Liver (tissue), 7 donors: ENCODE measurements at regions not wholly inside any gene's neighbourhood (a gene's known extent, or its start where the extent isn't known, plus 50 kb on each side); places are given as distances from the start of the nearest gene placed in this dataset.

ENCODE experiments used
- DNase-seq: peaks from one replicate; pipeline ENCODE4 v3.0.0-alpha.2; 2017; ENCODE audit warnings: low spot score
- H3K27ac ChIP-seq, 2 donors: one replicate each; pipeline ENCODE4 v1.7.0; 2013; ENCODE audit warnings: inconsistent platforms in 2 of 2, low read length in 2 of 2, control low read depth in 1 of 2, low read depth in 1 of 2, mild to moderate bottlenecking in 1 of 2
- H3K27me3 ChIP-seq, 4 donors: one replicate each; pipeline versions ENCODE4 v1.6.1 to v1.7.0; 2013; ENCODE audit warnings: low read length in 3 of 4, inconsistent platforms in 1 of 4, mild to moderate bottlenecking in 1 of 4, moderate library complexity in 1 of 4; ENCODE audit not compliant: control insufficient read depth in 4 of 4, insufficient read depth in 4 of 4
- H3K36me3 ChIP-seq, 4 donors: one replicate each; pipeline versions ENCODE4 v1.6.1 to v1.7.0; 2013; ENCODE audit warnings: low read length in 3 of 4, mild to moderate bottlenecking in 3 of 4, low read depth in 1 of 4, moderate library complexity in 1 of 4; ENCODE audit not compliant: control insufficient read depth in 4 of 4, insufficient read depth in 3 of 4
- H3K4me1 ChIP-seq, 4 donors: one replicate each; pipeline versions ENCODE4 v1.6.1 to v1.7.0; 2013; ENCODE audit warnings: low read length in 3 of 4, mild to moderate bottlenecking in 3 of 4, moderate library complexity in 1 of 4; ENCODE audit not compliant: control insufficient read depth in 4 of 4, insufficient read depth in 4 of 4
- H3K4me3 ChIP-seq, 3 donors: one replicate each; pipeline versions ENCODE4 v1.6.1 to v1.7.0; 2013; ENCODE audit warnings: low read length in 3 of 3, control low read depth in 1 of 3, low read depth in 1 of 3, mild to moderate bottlenecking in 1 of 3
- H3K9ac ChIP-seq, 2 donors: one replicate each; pipeline ENCODE4 v1.7.0; 2013; ENCODE audit warnings: low read length in 2 of 2, mild to moderate bottlenecking in 2 of 2, moderate library complexity in 2 of 2, control low read depth in 1 of 2, low read depth in 1 of 2
- H3K9me3 ChIP-seq, 4 donors: one replicate each; pipeline versions ENCODE4 v1.6.1 to v1.7.0; 2013; ENCODE audit warnings: low read length in 3 of 4; ENCODE audit not compliant: control insufficient read depth in 4 of 4
- FOXA2 ChIP-seq: IDR thresholded peaks from 2 replicates; pipeline ENCODE4 v1.6.1; 2016; ENCODE audit warnings: antibody characterized with exemption
- GABPA ChIP-seq, 2 donors: IDR thresholded peaks in 1 of 2; conservative IDR thresholded peaks in 1 of 2; 2 replicates each; pipeline ENCODE4 v1.6.1; 2016; ENCODE audit warnings: antibody characterized with exemption in 2 of 2, mild to moderate bottlenecking in 1 of 2, moderate library complexity in 1 of 2
- NR2F2 ChIP-seq: IDR thresholded peaks from 2 replicates; pipeline ENCODE4 v1.6.1; 2016; ENCODE audit warnings: antibody characterized with exemption
- RAD21 ChIP-seq, 2 donors: IDR thresholded peaks; 2 replicates each; pipeline ENCODE4 v1.6.1; 2016; ENCODE audit warnings: antibody characterized with exemption in 2 of 2, mild to moderate bottlenecking in 2 of 2
- REST ChIP-seq: IDR thresholded peaks from 2 replicates; pipeline ENCODE4 v1.6.1; 2016; ENCODE audit warnings: antibody characterized with exemption, mild to moderate bottlenecking
- RXRA ChIP-seq, 2 donors: IDR thresholded peaks; 2 replicates each; pipeline ENCODE4 v1.6.1; 2017 to 2018; ENCODE audit warnings: antibody characterized with exemption in 2 of 2, mild to moderate bottlenecking in 1 of 2
- SP1 ChIP-seq: IDR thresholded peaks from 2 replicates; pipeline ENCODE4 v1.6.1; 2018; ENCODE audit warnings: antibody characterized with exemption, mild to moderate bottlenecking
- TAF1 ChIP-seq: conservative IDR thresholded peaks from 2 replicates; pipeline ENCODE4 v1.6.1; 2016; ENCODE audit warnings: antibody characterized with exemption, mild to moderate bottlenecking
- WGBS: extraction: QIAGEN DNeasy Blood & Tissue Kit; methylation state at CpG from one replicate; pipeline ENCODE4 v1.1.7; 2013; 5-methylcytosine and 5-hydroxymethylcytosine counted together
- TF ChIP-seq, protein P1 (sequence below): IDR thresholded peaks from 2 replicates; pipeline ENCODE4 v1.6.1; 2016; ENCODE audit warnings: antibody characterized with exemption
- TF ChIP-seq, protein P2 (sequence below): IDR thresholded peaks from 2 replicates; pipeline ENCODE4 v1.6.1; 2016; ENCODE audit warnings: antibody characterized with exemption
- donor health status: healthy.
- donor health status: healthy.
- donor health status: healthy.
- donor health status: healthy.

DNA sequence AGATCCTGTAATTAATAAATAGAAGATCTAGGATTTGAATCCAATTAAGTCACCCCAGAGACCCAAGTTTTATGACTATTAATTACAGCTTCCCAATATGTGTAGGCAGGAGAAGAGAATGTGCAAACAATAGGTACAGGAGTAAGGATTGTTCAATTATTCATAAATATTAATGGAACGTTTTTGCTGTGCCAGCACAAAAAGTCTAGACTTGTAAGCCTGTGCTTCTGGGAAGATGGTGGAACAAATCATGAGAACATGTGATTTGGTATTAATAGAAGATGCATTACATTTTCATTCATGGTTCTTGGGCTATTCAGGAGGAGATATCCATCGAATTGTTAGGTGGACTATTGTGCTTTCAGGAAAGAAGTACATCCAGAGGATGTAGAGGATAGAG, 1240.9 kb downstream of the STIM2 start:
- Histone ChIP-seq H3K4me1 (no peaks in the 10 kb centered on the region), H3K27me3 (no peaks in the 10 kb centered on the region), H3K4me3 (no peak overlapping the region), H3K27ac (no peak overlapping the region), H3K9me3 (no peaks in the 10 kb centered on the region), H3K9ac (no peak overlapping the region), H3K36me3 (no peaks in the 10 kb centered on the region)
- TF ChIP-seq RXRA (IDR thresholded peaks at IDR 0.05), result no peak
- TF ChIP-seq, protein P1, sequence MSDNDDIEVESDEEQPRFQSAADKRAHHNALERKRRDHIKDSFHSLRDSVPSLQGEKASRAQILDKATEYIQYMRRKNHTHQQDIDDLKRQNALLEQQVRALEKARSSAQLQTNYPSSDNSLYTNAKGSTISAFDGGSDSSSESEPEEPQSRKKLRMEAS, result no peak
- no peak for TF ChIP-seq TAF1
- no peak for TF ChIP-seq RAD21 (IDR thresholded peaks at IDR 0.05)
- TF ChIP-seq SP1, result no peak
- TF ChIP-seq GABPA (IDR thresholded peaks at IDR 0.05 in 1 of 2, conservative IDR thresholded peaks at IDR 0.05 in 1 of 2), result no peak
- TF ChIP-seq, protein P2, sequence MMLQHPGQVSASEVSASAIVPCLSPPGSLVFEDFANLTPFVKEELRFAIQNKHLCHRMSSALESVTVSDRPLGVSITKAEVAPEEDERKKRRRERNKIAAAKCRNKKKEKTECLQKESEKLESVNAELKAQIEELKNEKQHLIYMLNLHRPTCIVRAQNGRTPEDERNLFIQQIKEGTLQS, result no peak
- no peak for TF ChIP-seq REST
- no peak for TF ChIP-seq FOXA2
- no peak for TF ChIP-seq NR2F2
- WGBS, result 41% methylated on average over 2 of the region's 2 CpGs
- no peak for DNase-seq

- H3K27ac ChIP-seq, result no peak overlapping the region
Measured at GRCh38 chr4:28105271-28105859, 1244.7 kb downstream of the STIM2 start.

More at GRCh38 chr4:28105271-28105859, 1244.7 kb downstream of the STIM2 start:
- no peaks in the 10 kb centered on the region for H3K9me3 ChIP-seq
- no peaks in the 10 kb centered on the region for H3K36me3 ChIP-seq
- 40% methylated on average over 2 of the region's 2 CpGs for WGBS
- no peak for DNase-seq
- no peak for TF ChIP-seq REST
- no peak for TF ChIP-seq GABPA (IDR thresholded peaks at IDR 0.05 in 1 of 2, conservative IDR thresholded peaks at IDR 0.05 in 1 of 2)
- no peak overlapping the region for H3K4me3 ChIP-seq
- no peaks in the 10 kb centered on the region for H3K27me3 ChIP-seq
- H3K4me1 ChIP-seq, result no peaks in the 10 kb centered on the region
- no peak overlapping the region for H3K9ac ChIP-seq
